ENCODE measurements at regions not wholly inside any gene's neighbourhood (a gene's known extent, or its start where the extent isn't known, plus 50 kb on each side); places are given as distances from the start of the nearest gene placed in this dataset.

GRCh38 chr15:92533298-92533697, 122.3 kb downstream of the FAM174B start:
- no peak for TF ChIP-seq CTCF (conservative IDR thresholded peaks at IDR 0.05)
- no peak for TF ChIP-seq EZH2 (IDR thresholded peaks at IDR 0.05; ENCODE audit: low read depth)

All from PC-9 (cell line).